Nucleus accumbens (tissue), 56 donors: ENCODE measurements at regions not wholly inside any gene's neighbourhood (a gene's known extent, or its start where the extent isn't known, plus 50 kb on each side); places are given as distances from the start of the nearest gene placed in this dataset.
"Not testable (repeated sequence)": the region's sequence is repeated elsewhere in the genome, so short reads cannot be mapped to it uniquely, and the experiment has no call there.

Experiments
- DNase-seq, 56 donors: peaks; one replicate each; lab custom pipeline; 2025; lab: John Stamatoyannopoulos, UW

- DNase-seq: no peak
Measured at GRCh38 chr5:67896930-67897313, 318.6 kb upstream of the PIK3R1 start.

GRCh38 chr5:67896311-67896929 is 319.1 kb upstream of the PIK3R1 start:
- no peak for DNase-seq

DNA sequence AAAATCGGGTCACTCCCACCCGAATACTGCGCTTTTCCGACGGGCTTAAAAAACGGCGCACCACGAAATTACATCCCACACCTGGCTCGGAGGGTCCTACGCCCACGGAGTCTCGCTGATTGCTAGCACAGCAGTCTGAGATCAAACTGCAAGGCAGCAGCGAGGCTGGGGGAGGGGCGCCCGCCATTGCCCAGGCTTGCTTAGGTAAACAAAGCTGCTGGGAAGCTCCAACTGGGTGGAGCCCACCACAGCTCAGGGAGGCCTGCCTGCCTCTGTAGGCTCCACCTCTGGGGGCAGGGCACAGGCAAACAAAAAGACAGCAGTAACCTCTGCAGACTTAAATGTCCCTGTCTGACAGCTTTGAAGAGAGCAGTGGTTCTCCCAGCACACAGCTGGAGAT is 325.7 kb upstream of the PIK3R1 start:
- not testable (repeated sequence) for DNase-seq

DNA sequence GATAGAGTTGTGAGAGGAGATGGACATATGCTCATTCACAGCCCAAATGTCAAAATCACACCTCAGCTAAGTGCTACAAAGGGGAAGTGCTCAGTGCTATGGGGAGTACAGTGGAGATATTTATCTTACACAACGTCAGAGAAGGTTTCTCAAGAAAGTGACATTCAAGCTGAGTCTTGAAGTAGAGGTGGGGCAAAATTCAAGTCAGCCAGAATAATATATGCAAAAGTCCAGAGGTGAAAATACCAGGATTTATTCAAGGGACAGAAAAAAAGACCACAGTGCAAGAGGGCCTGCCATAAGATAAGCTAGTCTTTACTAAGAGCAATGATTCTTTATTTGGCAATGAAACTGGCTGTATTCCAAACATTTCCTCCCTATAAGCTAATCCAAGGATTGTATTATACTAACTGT is 327.8 kb upstream of the PIK3R1 start:
- no peak for DNase-seq

DNA sequence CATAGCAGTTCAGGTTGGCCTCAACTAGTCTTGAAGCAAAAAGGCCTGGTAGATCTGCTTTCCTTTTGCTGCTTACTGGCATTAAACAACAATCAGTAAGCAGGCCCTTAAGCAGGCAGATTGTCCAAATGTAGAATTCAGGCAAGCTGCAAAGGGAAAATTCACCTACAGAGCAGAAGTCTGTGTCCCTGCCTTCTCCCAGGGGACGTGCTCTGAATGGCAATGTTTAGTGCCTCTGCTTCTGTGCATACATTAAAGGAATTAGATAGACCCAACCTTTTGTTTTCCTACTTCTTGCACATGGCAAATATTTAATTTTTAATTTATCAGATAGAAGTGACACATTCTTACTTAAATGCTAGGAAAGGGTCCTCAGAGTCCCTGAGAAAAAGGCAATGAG is 328.8 kb upstream of the PIK3R1 start:
- no peak for DNase-seq

DNA sequence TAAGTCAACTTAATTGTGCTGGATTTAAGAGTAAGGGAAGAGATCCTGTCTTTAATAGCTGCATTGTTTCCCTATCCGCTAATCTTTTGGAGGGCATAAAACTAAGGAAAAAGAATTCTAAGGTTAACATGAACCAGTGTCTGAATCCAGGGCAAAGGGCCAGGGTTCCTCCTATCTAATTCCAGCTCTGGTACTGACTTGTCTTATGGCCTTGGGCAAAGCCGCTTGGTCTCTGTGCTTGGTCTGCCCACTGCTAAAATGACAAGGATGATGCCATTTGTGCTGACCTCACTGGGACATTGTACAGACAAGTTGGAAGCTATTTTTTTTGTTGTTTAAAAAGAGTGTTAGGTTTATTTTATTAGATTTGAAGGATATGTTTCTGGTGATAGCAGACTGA is 334.7 kb upstream of the PIK3R1 start:
- no peak for DNase-seq

- no peak for DNase-seq
Measured at GRCh38 chr5:67880511-67880805, 335.1 kb upstream of the PIK3R1 start.

GRCh38 chr5:67879620-67880510 is 335.7 kb upstream of the PIK3R1 start:
- DNase-seq: no peak

DNA sequence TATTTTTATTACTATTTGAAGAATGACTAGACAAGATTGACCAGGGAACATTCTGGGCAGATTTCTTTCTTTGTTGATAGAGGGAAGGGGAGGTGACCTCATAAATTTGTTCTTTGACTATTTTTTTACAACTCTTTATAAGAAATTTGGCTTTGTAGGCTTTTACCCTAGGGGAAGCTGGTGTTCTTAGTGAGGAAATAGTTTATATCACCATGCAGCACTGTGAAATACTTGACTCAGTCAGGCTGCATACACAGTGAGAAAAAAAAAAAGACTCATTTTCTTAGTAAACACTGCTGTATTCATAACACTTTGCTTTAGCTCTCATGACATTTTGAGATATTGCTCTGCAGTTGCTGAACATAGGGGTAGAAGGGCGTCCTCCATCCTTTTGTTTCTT is 336.6 kb upstream of the PIK3R1 start:
- no peak for DNase-seq

- no peak for DNase-seq
Measured at GRCh38 chr5:67876371-67876770, 339.2 kb upstream of the PIK3R1 start.

GRCh38 chr5:67875601-67876000 is 340.0 kb upstream of the PIK3R1 start:
- DNase-seq: no peak

DNA sequence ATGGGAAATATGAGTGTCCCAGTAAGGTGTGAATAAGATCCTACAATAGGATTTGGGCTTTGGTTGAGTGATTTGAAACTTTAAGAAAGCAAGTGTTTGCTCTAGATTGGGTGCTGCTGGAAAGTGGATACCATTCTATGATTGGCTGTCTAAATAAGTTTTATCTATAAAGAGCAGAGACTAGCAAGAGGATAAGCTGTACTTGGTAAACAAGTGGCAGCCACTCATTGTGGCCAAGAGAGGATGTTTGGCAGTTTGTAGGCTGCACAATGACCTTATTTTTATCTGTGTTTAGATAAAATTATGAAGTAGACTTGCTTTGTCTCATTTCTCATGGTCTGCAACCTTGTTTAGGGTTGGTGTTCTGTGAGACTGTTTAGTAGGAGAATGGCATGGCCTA is 341.6 kb upstream of the PIK3R1 start:
- no peak for DNase-seq

DNA sequence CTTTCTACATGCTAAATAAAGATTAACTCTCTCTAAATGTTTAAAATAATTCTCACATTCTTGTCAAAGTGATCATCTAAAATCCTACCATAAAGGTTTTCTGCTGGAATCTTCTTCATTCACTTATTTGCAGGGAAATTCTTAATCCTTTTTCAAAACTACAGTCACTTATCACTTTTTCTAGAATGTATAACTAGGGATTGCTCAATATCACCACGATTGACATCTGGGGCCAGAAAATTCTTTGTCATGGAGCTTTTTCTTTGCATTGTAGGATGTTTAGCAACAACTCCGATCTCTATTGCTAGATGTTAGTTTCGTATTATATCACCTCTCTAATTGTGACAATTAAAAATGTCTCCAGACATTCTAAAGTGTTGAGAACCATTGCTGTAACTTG is 344.9 kb upstream of the PIK3R1 start:
- no peak for DNase-seq

DNA sequence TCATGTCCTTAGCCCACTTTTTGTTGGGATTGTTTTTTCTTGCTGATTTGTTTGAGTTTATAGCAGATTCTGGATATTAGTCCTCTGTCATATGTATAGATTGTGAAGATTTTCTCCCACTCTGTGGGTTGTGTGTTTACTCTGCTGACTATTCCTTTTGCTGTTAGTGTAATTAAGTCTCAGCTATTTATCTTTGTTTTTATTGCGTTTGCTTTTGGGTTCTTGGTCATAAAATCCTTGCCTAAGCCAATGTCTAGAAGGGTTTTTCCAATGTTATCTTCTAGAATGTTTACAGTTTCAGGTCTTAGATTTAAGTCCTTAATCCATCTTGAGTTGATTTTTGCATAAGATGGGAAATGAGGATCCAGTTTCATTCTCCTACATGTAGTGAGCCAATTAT is 351.2 kb upstream of the PIK3R1 start:
- not testable (repeated sequence) for DNase-seq

DNA sequence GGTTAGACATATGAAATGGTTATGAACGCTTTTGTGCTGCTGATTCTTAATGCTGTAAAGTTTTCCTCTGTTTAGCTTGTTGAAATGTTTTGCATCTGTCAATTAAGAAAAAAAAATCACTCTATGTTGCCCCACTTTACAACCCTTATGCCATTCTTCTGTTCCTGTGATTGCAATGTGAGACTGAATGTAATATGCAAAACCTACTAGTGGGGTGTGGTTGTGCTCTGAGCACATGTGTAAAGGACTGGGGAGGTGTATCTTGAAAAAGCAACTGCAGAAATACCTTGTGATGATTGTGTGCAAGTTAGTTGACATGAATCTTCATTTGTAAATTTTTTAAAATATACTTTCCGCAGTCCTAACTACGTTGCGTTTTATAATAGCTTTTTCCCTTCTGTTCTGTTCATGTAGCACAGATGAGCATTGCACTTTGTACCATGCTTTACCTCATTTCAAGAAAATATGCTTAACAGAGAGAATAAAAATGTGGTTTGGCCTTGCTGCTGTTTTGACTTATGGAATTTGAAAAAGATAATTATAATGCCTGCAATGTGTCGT is 357.0 kb upstream of the PIK3R1 start:
- DNase-seq: no peak

- no peak for DNase-seq
Measured at GRCh38 chr5:67857502-67857901, 358.1 kb upstream of the PIK3R1 start.

GRCh38 chr5:67855523-67855922 is 360.0 kb upstream of the PIK3R1 start:
- peak in 6 of 56 donors; percentile 0 to 19 (median 2) for DNase-seq

DNA sequence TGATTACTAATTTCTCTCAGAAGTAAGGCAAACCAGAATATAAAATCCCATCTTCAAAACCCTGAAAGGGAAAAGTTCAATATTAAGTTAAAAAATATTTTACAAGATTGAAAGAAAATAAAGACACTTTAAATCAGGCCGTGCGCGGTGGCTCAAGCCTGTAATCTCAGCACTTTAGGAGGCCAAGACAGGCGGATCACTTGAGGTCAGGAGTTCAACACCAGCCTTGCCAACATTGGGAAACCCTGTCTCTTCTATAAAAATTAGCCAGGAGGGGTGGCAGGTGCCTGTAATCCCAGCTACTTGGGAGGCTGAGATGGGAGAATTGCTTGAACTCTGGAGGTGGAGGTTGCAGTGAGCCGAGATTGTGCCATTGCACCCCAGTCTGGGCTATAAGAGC is 364.6 kb upstream of the PIK3R1 start:
- DNase-seq: not testable (repeated sequence)

- no peak for DNase-seq
Measured at GRCh38 chr5:67844924-67845323, 370.6 kb upstream of the PIK3R1 start.

GRCh38 chr5:67842806-67843205 is 372.8 kb upstream of the PIK3R1 start:
- no peak for DNase-seq

GRCh38 chr5:67837225-67837624 is 378.3 kb upstream of the PIK3R1 start:
- DNase-seq: not testable (repeated sequence)

DNA sequence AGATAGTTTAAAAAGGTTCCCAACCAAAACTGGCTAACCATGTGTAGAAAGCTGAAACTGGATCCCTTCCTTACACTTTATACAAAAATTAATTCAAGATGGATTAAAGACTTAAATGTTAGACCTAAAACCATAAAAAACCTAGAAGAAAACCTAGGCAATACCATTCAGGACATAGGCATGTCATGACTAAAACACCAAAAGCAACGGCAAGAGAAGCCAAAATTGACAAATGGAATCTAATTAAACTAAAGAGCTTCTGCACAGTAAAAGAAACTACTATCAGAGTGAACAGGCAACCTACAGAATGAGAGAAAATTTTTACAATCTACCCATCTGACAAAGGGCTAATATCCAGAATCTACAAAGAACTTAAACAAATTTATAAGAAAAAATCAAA is 379.1 kb upstream of the PIK3R1 start:
- not testable (repeated sequence) for DNase-seq
